CD4-positive, alpha-beta T cell treated with Interleukin-17A for 1 hour (primary cell): ENCODE measurements at regions not wholly inside any gene's neighbourhood (a gene's known extent, or its start where the extent isn't known, plus 50 kb on each side); places are given as distances from the start of the nearest gene placed in this dataset.
"Not testable (repeated sequence)": the region's sequence is repeated elsewhere in the genome, so short reads cannot be mapped to it uniquely, and the experiment has no call there.

Experiments
- DNase-seq: peaks from one replicate; pipeline ENCODE4 v3.0.0-alpha.2; 2020

DNA sequence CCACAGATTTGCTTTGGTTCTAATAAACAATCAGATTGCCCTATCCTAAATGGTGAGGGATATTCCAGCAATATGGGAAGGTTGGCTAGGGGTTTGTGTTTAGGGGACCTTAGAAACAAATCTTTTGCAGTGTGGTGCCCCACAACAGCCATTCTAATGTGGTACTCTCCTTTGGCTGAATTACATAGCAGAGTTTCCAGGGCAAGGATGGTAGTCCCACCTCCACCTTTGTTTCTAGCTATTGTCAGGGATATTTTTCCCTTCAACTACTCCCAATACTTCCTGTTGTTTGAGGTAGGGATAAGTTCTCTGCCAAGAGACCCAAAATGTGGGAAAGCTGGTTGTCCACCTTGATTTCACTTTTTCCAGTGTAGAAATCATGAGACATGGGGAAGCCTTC lies 494.7 kb upstream of the CHORDC1 start:
- no peak for DNase-seq

DNA sequence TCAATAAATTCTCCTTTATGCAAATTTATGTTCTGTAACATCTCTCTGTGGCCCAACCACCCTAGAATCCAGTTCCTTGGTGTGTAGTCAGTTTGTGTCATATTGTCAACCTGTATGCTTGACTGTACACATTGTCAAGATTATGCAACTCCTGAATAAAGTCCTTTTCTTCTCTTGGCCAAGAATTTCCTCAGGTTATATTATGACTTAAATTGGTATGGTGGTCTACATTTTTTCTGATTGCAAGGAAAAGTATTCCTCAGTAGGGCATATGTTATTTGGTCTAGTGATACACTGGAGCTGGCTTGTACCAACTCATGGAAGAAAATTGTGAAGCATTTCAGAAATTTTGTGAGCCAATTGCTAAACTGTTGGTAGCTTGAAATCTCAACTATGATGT lies 482.8 kb upstream of the CHORDC1 start:
- DNase-seq, result no peak

DNA sequence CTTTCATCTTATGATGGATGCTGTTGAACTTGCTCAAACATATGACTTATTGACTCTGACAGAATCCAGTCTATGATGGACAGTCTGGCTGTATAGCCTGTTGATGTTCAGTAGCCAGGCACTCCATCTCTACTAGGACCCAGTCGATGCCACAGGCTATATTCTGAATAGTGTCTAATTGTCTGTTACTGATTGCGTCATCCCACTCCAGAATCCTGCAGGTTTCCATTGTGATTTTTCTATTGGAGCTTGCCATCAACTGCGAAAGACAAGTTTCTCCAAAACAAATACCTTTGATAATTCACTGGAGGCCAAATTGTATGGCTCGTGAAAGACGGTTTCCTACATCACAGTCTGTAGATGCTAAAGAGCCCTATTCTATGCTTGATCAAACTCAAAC lies 481.7 kb upstream of the CHORDC1 start:
- no peak for DNase-seq

GRCh38 chr11:90701716-90702115 lies 478.9 kb upstream of the CHORDC1 start:
- DNase-seq, result no peak

DNA sequence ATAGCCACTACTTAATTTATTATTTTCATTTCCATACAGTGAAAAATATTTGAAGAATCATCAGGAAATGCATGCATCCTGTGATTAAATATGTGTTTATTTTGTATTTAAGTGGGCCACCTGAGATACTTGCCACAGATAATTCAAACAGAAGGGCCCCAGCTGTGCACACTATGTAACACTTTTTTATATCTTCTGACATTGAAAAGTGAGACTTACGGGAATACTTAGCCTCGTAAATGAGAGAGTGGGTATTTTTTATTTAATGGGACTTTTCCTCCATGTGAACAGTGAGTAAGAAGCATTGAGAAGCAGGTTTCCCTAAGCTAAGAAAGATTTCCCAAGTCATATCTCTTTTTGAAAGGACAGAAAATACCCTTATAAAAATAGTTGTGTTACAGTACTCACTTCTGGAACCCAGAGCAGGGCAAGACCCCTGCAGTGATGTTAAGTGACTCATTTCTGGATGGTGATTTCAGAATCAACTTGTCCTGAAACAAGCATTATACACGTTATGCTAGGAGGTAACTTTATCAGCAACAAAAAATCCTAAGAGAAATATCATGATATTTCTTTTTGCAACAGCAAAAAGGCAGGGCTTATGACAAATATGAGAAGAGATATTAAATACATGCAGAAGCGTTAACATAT lies 478.1 kb upstream of the CHORDC1 start:
- no peak for DNase-seq

DNA sequence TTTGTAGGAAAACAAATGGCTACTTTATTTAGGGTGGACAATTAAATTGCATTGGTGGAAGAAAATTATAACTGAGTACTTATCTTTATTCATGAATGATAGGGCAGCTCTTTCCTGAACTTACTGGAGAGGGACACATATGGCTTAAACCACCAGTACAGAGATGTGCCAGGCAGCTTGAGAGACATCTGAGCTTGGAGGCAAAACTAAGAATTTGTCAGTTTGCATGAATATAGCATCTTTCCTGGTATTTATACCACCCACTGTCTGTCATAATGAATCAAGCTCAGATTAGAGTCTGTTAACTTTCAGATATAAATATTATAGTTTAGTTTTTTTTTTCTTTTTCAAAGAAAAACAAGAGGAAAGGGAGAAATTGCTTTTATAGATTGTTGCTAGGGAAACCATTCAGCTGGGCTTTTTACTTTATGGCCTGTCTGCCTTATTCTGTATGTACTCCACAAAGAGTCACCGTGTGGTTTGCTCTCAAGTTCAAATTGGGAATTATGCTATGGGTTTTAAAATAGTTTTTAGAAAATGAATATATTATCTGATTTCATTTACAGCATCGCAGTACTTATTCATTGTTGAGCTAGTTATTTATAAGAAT lies 477.0 kb upstream of the CHORDC1 start:
- DNase-seq, result no peak

- no peak for DNase-seq
Measured at GRCh38 chr11:90698238-90698637, 475.4 kb upstream of the CHORDC1 start.

DNA sequence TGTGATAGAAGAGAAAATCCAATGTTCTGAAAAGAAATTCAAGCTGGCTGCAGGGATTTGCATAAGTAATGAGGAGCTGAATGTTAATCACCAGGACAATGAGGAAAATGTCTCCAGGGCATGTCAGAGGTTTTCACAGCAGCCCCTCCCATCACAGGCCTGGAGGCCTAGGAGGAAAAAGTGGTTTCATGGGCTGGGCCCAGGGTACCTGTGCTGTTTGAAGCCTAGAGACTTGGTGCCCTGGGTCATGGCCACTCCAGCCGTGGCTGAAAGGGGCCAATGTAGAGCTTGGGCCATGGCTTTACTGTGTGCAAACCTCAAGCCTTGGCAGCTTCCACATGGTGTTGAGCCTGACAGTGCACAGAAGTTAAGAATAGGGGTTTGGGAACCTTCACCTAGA lies 452.6 kb upstream of the CHORDC1 start:
- not testable (repeated sequence) for DNase-seq

GRCh38 chr11:90669094-90669493 lies 446.2 kb upstream of the CHORDC1 start:
- DNase-seq, result no peak

GRCh38 chr11:90668502-90668901 lies 445.7 kb upstream of the CHORDC1 start:
- no peak for DNase-seq

DNA sequence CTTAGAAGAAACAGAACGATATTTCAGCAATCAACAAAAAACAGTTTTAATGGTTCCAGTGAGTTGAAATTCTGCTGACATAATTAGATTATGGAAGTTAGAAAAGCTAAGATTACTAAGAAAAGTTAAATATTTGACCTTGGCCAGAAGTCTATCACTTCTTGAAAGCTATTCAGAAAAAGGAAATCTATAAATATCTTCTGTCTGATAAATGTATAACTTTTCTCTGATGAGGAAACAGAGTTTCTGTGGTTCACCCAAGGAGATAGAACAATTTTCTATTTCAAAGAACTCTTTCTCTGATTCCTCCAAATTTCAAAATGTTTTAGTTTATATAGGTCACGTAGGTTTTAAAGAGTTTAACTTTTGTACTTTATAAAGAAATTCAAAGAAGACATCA lies 438.4 kb upstream of the CHORDC1 start:
- no peak for DNase-seq

DNA sequence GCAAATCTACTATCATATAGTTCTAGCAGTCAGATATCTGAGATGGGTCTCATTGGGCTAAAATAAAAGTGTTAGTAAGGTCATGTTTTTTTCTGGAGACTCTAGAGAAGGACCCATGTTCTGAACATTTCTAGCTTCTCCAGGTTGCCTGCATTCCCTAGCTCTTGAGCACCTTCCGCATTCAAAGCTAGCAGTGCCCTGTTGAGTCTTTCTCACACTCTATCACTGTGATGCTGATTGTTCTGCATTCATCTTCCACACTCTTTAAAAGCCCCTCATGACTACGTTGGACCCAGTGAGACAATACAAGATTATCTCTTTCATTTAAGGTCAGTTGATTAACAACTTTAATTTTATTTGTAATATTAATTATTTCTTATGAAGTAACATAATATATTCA lies 433.3 kb upstream of the CHORDC1 start:
- DNase-seq, result no peak

GRCh38 chr11:90650153-90650552 lies 427.3 kb upstream of the CHORDC1 start:
- DNase-seq, result no peak

DNA sequence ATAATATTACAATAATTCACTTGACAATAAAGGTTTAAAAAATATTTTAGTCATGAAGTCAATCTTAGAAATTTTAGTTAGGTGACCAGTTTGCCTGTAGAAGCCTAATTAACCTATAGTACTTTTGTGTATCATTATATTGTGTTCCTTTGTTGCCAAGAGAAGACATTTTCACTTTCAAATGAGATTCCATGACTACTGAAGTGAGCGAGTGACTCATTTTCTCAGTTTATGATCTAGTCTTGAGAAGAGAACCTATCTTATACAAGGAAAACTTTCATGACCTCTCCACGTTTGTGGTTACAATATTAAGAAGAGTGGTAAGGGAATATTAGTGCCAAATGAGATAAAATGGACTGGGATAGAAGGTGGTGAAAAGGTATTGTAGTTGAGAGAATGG lies 423.9 kb upstream of the CHORDC1 start:
- no peak for DNase-seq

DNA sequence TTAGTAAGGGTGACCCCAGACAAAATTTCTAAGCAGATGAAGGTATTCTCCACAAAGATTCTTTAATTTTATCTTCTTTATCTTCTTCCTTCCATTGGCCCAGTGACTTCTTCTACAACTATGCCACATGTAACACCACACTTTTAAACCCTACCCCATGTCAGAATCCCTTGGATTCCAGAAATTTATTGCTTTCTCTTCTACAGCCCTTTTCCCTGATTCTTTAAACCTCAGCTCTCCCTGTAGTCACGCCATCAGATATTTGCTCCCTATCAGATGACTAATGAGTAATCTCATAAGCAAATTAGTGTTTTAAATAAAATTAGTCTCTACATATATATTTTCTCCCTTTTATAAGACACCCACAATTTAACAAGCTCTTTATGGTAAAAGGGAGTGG lies 423.4 kb upstream of the CHORDC1 start:
- no peak for DNase-seq

GRCh38 chr11:90639461-90639993 lies 416.7 kb upstream of the CHORDC1 start:
- no peak for DNase-seq

DNA sequence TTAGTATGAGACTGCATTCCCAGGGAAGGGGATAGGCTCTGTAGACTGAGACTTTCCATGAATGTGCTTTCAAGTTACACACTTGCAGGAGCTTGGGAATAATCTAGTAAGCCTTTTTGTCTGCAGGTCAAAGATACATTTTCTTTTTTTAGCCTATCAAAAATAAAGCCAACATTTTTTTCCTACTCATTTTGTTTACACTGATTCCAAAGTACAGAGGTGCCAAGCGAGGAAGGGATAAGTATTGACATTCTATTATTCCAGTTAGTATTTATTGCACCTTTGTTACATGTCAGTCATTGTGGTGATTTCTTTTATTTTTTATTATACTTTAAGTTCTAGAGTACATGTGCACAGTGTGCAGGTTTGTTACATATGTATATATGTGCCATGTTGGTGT lies 413.0 kb upstream of the CHORDC1 start:
- no peak for DNase-seq

DNA sequence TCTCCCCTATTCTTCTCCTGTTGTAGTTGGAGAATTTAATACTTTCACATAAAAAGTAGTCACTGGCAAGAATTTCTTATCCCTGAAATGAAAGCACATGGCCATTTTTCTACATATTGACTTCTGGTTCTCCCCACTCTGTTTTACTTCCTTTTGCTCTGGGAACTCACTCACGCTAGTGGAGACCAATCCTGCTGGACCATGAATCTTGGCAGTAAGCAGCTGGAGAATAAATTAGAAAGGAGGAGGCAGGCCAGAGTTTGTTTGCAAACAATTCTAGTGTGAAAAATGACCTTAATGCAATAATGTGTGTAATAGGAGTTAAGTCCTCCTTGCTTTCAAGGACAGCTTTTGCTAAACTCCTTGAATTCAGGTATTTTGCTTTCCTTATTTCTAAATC lies 412.3 kb upstream of the CHORDC1 start:
- no peak for DNase-seq

DNA sequence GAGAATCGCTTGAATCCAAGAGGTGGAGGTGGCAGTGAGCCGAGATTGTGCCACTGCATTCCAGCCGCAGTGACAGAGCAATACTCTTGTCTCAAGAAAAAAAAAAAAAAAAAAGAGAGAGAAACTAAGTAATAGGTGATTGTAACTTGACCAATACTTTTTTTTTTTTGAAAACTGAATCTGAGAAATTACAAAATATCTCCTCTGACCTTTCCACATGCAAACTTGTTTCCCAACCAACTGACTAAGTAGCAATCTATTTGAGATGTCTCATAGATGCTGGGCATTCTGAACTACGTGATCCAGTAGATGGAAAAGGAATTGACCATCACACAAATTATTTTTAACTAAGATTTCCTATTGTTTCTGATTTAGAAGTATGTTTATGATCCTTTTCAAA lies 407.3 kb upstream of the CHORDC1 start:
- no peak for DNase-seq

- no peak for DNase-seq
Measured at GRCh38 chr11:90629229-90629806, 406.5 kb upstream of the CHORDC1 start.

- no peak for DNase-seq
Measured at GRCh38 chr11:90614318-90614717, 391.5 kb upstream of the CHORDC1 start.

DNA sequence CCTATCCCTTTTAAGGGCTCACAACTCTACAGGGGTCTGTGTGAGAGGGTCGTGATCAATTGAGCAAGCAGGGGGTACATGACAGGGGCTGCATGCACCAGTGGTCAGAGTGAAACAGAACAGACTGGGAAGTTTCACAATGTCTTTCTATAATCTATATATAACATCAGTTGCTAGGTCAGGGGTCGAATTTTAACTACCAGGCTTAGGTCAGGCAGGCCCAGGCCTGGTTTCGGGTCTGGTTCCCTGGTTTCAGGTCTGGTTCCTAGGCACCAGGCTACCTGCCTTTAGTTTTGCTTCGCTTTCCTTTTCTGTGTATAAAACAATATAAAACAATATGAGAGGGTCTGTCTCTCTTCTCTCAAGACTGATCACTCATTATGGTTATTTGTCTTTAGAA lies 390.2 kb upstream of the CHORDC1 start:
- DNase-seq, result not testable (repeated sequence)

GRCh38 chr11:90606721-90607120 lies 383.9 kb upstream of the CHORDC1 start:
- no peak for DNase-seq

DNA sequence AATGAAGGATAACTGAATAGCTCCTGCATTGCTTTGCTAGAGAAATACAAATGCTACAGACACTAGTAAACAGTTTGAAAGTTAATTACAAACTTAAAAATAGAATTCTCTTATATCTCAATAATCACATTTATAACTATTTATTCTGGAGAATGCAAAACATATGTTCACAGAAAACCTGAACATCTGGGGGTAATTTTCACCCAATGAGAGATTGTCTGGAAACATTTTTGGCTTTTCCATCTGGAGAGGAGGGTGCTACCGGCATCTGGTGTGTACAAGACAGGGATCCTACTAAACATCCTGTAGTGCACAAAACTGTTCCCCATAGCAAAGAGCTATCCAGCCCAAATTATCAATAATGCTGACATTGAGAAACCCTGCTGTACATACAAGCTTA lies 378.4 kb upstream of the CHORDC1 start:
- DNase-seq, result no peak

DNA sequence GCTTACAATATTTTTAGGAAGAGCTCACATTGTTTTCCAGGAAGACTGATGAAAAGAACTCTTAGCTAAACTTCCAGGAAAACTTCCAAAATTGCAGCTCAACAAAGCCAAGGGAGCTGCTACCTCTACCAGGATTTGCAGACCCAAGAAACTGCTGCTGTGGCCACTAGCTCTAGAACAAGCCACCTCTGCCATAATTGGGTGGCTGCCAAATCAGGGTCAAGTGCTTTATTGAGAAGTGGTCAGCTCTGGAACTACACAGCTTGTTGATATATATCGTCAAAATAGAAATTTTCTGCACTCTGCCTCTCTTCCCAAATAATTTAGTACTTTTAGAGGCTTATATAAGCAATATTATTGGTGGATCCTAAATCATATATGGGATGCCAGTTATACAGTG lies 371.8 kb upstream of the CHORDC1 start:
- DNase-seq, result no peak
